A549 (cell line): ENCODE measurements at regions not wholly inside any gene's neighbourhood (a gene's known extent, or its start where the extent isn't known, plus 50 kb on each side); places are given as distances from the start of the nearest gene placed in this dataset.

Experiments used
- CTCF ChIP-seq: fragments of >200 bp; sonication (Bioruptor Twin); formaldehyde crosslinking; IDR thresholded peaks from 3 replicates; pipeline ENCODE4 v1.5.1; 2016
- EHF ChIP-seq: fragments of 250-450 bp; sonication (Bioruptor Pico); IDR thresholded peaks from 2 replicates; pipeline ENCODE4 v1.5.0; 2020; ENCODE audit warnings: mild to moderate bottlenecking
- HDAC2 ChIP-seq: fragments of 200-600 bp; sonication (generic); IDR thresholded peaks from 2 replicates; pipeline ENCODE4 v1.6.1; 2016
- POLR2A ChIP-seq: IDR thresholded peaks from 2 replicates; pipeline ENCODE4 v1.6.1; 2012; ENCODE audit warnings: mild to moderate bottlenecking, low read length
- RFX5 ChIP-seq: fragments of 450-650 bp; IDR thresholded peaks from 2 replicates; pipeline ENCODE4 v1.7.1; 2014; ENCODE audit warnings: antibody characterized with exemption, mild to moderate bottlenecking, moderate library complexity

- no peak for TF ChIP-seq CTCF
- TF ChIP-seq EHF (CRISPR knock-in tag): no peak
- TF ChIP-seq POLR2A: no peak
- no peak for TF ChIP-seq HDAC2
- no peak for TF ChIP-seq RFX5
Measured at GRCh38 chr14:89576145-89576927, 159.3 kb upstream of the FOXN3 start.
